ENCODE measurements at regions not wholly inside any gene's neighbourhood (a gene's known extent, or its start where the extent isn't known, plus 50 kb on each side); places are given as distances from the start of the nearest gene placed in this dataset.

GRCh38 chr2:204321910-204322751 lies 223.1 kb upstream of the PARD3B start:
- H3K27me3 ChIP-seq (ENCODE audit: control insufficient read depth, insufficient read depth, low read length) = no peaks in the 10 kb centered on the region
- H3K4me3 ChIP-seq (ENCODE audit: low read depth, low read length) = no peak overlapping the region
- no peaks in the 10 kb centered on the region for H3K9me3 ChIP-seq (ENCODE audit: control insufficient read depth, insufficient read depth, low read depth, low read length)
- peaks cover 10% of the 10 kb centered on the region; the same call in 1 of the 2 replicates for H3K4me1 ChIP-seq (ENCODE audit: control insufficient read depth, insufficient read depth, low read length)
- no peak overlapping the region for H3K9ac ChIP-seq (ENCODE audit: low read length)
- no peaks in the 10 kb centered on the region for H3K36me3 ChIP-seq (ENCODE audit: control insufficient read depth, insufficient read depth, low read length)
- H3K27ac ChIP-seq (ENCODE audit: low read depth, low read length) = no peak overlapping the region

- Histone ChIP-seq H3K36me3 (ENCODE audit: control insufficient read depth, insufficient read depth, low read length) (no peaks in the 10 kb centered on the region), H3K4me3 (ENCODE audit: low read depth, low read length) (no peak overlapping the region), H3K27ac (ENCODE audit: low read depth, low read length) (no peak overlapping the region), H3K9me3 (ENCODE audit: control insufficient read depth, insufficient read depth, low read depth, low read length) (no peaks in the 10 kb centered on the region), H3K9ac (ENCODE audit: low read length) (no peak overlapping the region), H3K4me1 (ENCODE audit: control insufficient read depth, insufficient read depth, low read length) (peaks cover 10% of the 10 kb centered on the region; the same call in 1 of the 2 replicates), H3K27me3 (ENCODE audit: control insufficient read depth, insufficient read depth, low read length) (no peaks in the 10 kb centered on the region)
Observed at GRCh38 chr2:204325468-204325867, 219.8 kb upstream of the PARD3B start.

- Histone ChIP-seq H3K9ac (ENCODE audit: low read length) (no peak overlapping the region), H3K4me3 (ENCODE audit: low read depth, low read length) (no peak overlapping the region), H3K36me3 (ENCODE audit: control insufficient read depth, insufficient read depth, low read length) (no peaks in the 10 kb centered on the region), H3K9me3 (ENCODE audit: control insufficient read depth, insufficient read depth, low read depth, low read length) (no peaks in the 10 kb centered on the region), H3K27me3 (ENCODE audit: control insufficient read depth, insufficient read depth, low read length) (no peaks in the 10 kb centered on the region), H3K4me1 (ENCODE audit: control insufficient read depth, insufficient read depth, low read length) (peaks cover 10% of the 10 kb centered on the region; the same call in 1 of the 2 replicates), H3K27ac (ENCODE audit: low read depth, low read length) (no peak overlapping the region)
Observed at GRCh38 chr2:204328373-204328772, 216.9 kb upstream of the PARD3B start.

- no peaks in the 10 kb centered on the region for H3K36me3 ChIP-seq (ENCODE audit: control insufficient read depth, insufficient read depth, low read length)
- no peak overlapping the region for H3K9ac ChIP-seq (ENCODE audit: low read length)
- H3K4me3 ChIP-seq (ENCODE audit: low read depth, low read length) = no peak overlapping the region
- peaks cover 9% of the 10 kb centered on the region; the same call in 1 of the 2 replicates for H3K4me1 ChIP-seq (ENCODE audit: control insufficient read depth, insufficient read depth, low read length)
- no peak overlapping the region for H3K27ac ChIP-seq (ENCODE audit: low read depth, low read length)
- no peaks in the 10 kb centered on the region for H3K9me3 ChIP-seq (ENCODE audit: control insufficient read depth, insufficient read depth, low read depth, low read length)
- H3K27me3 ChIP-seq (ENCODE audit: control insufficient read depth, insufficient read depth, low read length) = no peaks in the 10 kb centered on the region
Observed at GRCh38 chr2:204329016-204329415, 216.3 kb upstream of the PARD3B start.

- Histone ChIP-seq H3K27me3 (ENCODE audit: control insufficient read depth, insufficient read depth, low read length) (no peaks in the 10 kb centered on the region), H3K4me1 (ENCODE audit: control insufficient read depth, insufficient read depth, low read length) (peaks cover 4% of the 10 kb centered on the region; the same call in 1 of the 2 replicates), H3K9ac (ENCODE audit: low read length) (no peak overlapping the region), H3K4me3 (ENCODE audit: low read depth, low read length) (no peak overlapping the region), H3K36me3 (ENCODE audit: control insufficient read depth, insufficient read depth, low read length) (no peaks in the 10 kb centered on the region), H3K9me3 (ENCODE audit: control insufficient read depth, insufficient read depth, low read depth, low read length) (no peaks in the 10 kb centered on the region), H3K27ac (ENCODE audit: low read depth, low read length) (no peak overlapping the region)
Observed at GRCh38 chr2:204329532-204329931, 215.7 kb upstream of the PARD3B start.

- Histone ChIP-seq H3K27me3 (ENCODE audit: control insufficient read depth, insufficient read depth, low read length) (no peaks in the 10 kb centered on the region), H3K9me3 (ENCODE audit: control insufficient read depth, insufficient read depth, low read depth, low read length) (no peaks in the 10 kb centered on the region), H3K36me3 (ENCODE audit: control insufficient read depth, insufficient read depth, low read length) (no peaks in the 10 kb centered on the region), H3K4me1 (ENCODE audit: control insufficient read depth, insufficient read depth, low read length) (no peaks in the 10 kb centered on the region), H3K27ac (ENCODE audit: low read depth, low read length) (no peak overlapping the region), H3K9ac (ENCODE audit: low read length) (no peak overlapping the region), H3K4me3 (ENCODE audit: low read depth, low read length) (no peak overlapping the region)
Observed at GRCh38 chr2:204331180-204331579, 214.1 kb upstream of the PARD3B start.

GRCh38 chr2:204331988-204332387 lies 213.3 kb upstream of the PARD3B start:
- H3K4me3 ChIP-seq (ENCODE audit: low read depth, low read length) = no peak overlapping the region
- H3K9ac ChIP-seq (ENCODE audit: low read length) = no peak overlapping the region

GRCh38 chr2:204332706-204333105 lies 212.6 kb upstream of the PARD3B start:
- H3K4me1 ChIP-seq (ENCODE audit: control insufficient read depth, insufficient read depth, low read length) = no peaks in the 10 kb centered on the region
- no peaks in the 10 kb centered on the region for H3K9me3 ChIP-seq (ENCODE audit: control insufficient read depth, insufficient read depth, low read depth, low read length)
- no peak overlapping the region for H3K4me3 ChIP-seq (ENCODE audit: low read depth, low read length)
- no peak overlapping the region for H3K9ac ChIP-seq (ENCODE audit: low read length)
- H3K27me3 ChIP-seq (ENCODE audit: control insufficient read depth, insufficient read depth, low read length) = no peaks in the 10 kb centered on the region
- no peak overlapping the region for H3K27ac ChIP-seq (ENCODE audit: low read depth, low read length)
- no peaks in the 10 kb centered on the region for H3K36me3 ChIP-seq (ENCODE audit: control insufficient read depth, insufficient read depth, low read length)

More at GRCh38 chr2:204331988-204332387, 213.3 kb upstream of the PARD3B start:
- H3K4me1 ChIP-seq (ENCODE audit: control insufficient read depth, insufficient read depth, low read length) = no peaks in the 10 kb centered on the region
- H3K27ac ChIP-seq (ENCODE audit: low read depth, low read length) = no peak overlapping the region
- H3K36me3 ChIP-seq (ENCODE audit: control insufficient read depth, insufficient read depth, low read length) = no peaks in the 10 kb centered on the region
- no peaks in the 10 kb centered on the region for H3K27me3 ChIP-seq (ENCODE audit: control insufficient read depth, insufficient read depth, low read length)
- no peaks in the 10 kb centered on the region for H3K9me3 ChIP-seq (ENCODE audit: control insufficient read depth, insufficient read depth, low read depth, low read length)

- H3K27me3 ChIP-seq (ENCODE audit: control insufficient read depth, insufficient read depth, low read length) = no peaks in the 10 kb centered on the region
- no peaks in the 10 kb centered on the region for H3K36me3 ChIP-seq (ENCODE audit: control insufficient read depth, insufficient read depth, low read length)
- H3K9ac ChIP-seq (ENCODE audit: low read length) = no peak overlapping the region
- no peaks in the 10 kb centered on the region for H3K9me3 ChIP-seq (ENCODE audit: control insufficient read depth, insufficient read depth, low read depth, low read length)
- H3K4me3 ChIP-seq (ENCODE audit: low read depth, low read length) = no peak overlapping the region
- no peak overlapping the region for H3K27ac ChIP-seq (ENCODE audit: low read depth, low read length)
- H3K4me1 ChIP-seq (ENCODE audit: control insufficient read depth, insufficient read depth, low read length) = no peaks in the 10 kb centered on the region
Observed at GRCh38 chr2:204333861-204334260, 211.4 kb upstream of the PARD3B start.

- Histone ChIP-seq H3K9ac (ENCODE audit: low read length) (no peak overlapping the region), H3K4me1 (ENCODE audit: control insufficient read depth, insufficient read depth, low read length) (peaks cover 8% of the 10 kb centered on the region; the same call in 1 of the 2 replicates), H3K36me3 (ENCODE audit: control insufficient read depth, insufficient read depth, low read length) (no peaks in the 10 kb centered on the region), H3K27me3 (ENCODE audit: control insufficient read depth, insufficient read depth, low read length) (no peaks in the 10 kb centered on the region), H3K27ac (ENCODE audit: low read depth, low read length) (no peak overlapping the region), H3K4me3 (ENCODE audit: low read depth, low read length) (no peak overlapping the region), H3K9me3 (ENCODE audit: control insufficient read depth, insufficient read depth, low read depth, low read length) (no peaks in the 10 kb centered on the region)
Observed at GRCh38 chr2:204335451-204336058, 209.7 kb upstream of the PARD3B start.

- Histone ChIP-seq H3K27me3 (ENCODE audit: control insufficient read depth, insufficient read depth, low read length) (no peaks in the 10 kb centered on the region), H3K27ac (ENCODE audit: low read depth, low read length) (no peak overlapping the region), H3K9ac (ENCODE audit: low read length) (no peak overlapping the region), H3K4me1 (ENCODE audit: control insufficient read depth, insufficient read depth, low read length) (peaks cover 8% of the 10 kb centered on the region; the same call in 1 of the 2 replicates), H3K9me3 (ENCODE audit: control insufficient read depth, insufficient read depth, low read depth, low read length) (no peaks in the 10 kb centered on the region), H3K4me3 (ENCODE audit: low read depth, low read length) (no peak overlapping the region), H3K36me3 (ENCODE audit: control insufficient read depth, insufficient read depth, low read length) (no peaks in the 10 kb centered on the region)
Observed at GRCh38 chr2:204336153-204336744, 209.0 kb upstream of the PARD3B start.
